GM23338 (cell line): ENCODE measurements at regions not wholly inside any gene's neighbourhood (a gene's known extent, or its start where the extent isn't known, plus 50 kb on each side); places are given as distances from the start of the nearest gene placed in this dataset.

Source experiments
- ATAC-seq: fragments of 200-7000 bp; cut with Tn5 transposase; 3 replicates; pipeline ENCODE4 v1.9.1; 2020
- DNase-seq: peaks from one replicate; pipeline ENCODE4 v3.0.0-alpha.2; 2015; ENCODE audit warnings: low spot score
- H2AFZ ChIP-seq: fragments of 200-600 bp; sonication (generic); 2 replicates; pipeline ENCODE4 v1.8.0; 2016; ENCODE audit warnings: antibody characterized with exemption, mild to moderate bottlenecking, moderate library complexity
- H3F3A ChIP-seq: fragments of 200-600 bp; sonication (generic); replicated peaks from 2 replicates; pipeline ENCODE4 v1.8.0; 2017; ENCODE audit warnings: antibody characterized with exemption, mixed run types, low read depth
- H3K27ac ChIP-seq: fragments of 200-600 bp; sonication (generic); 2 replicates; pipeline ENCODE4 v1.6.1; 2016; ENCODE audit warnings: low read depth
- H3K27me3 ChIP-seq: fragments of 200-600 bp; sonication (generic); 2 replicates; pipeline ENCODE4 v1.8.0; 2016; ENCODE audit warnings: mild to moderate bottlenecking, mixed run types, moderate library complexity; ENCODE audit not compliant: insufficient read depth
- H3K36me3 ChIP-seq: fragments of 200-600 bp; sonication (generic); 2 replicates; pipeline ENCODE4 v1.8.0; 2016; ENCODE audit warnings: mild to moderate bottlenecking; ENCODE audit not compliant: insufficient read depth
- H3K4me1 ChIP-seq: fragments of 200-600 bp; sonication (generic); 2 replicates; pipeline ENCODE4 v1.8.0; 2016; ENCODE audit warnings: mild to moderate bottlenecking, moderate library complexity; ENCODE audit not compliant: insufficient read depth
- H3K4me2 ChIP-seq: fragments of 200-600 bp; sonication (generic); 2 replicates; pipeline ENCODE4 v1.7.1; 2017; ENCODE audit warnings: mixed run types
- H3K4me3 ChIP-seq: fragments of 200-600 bp; sonication (generic); 2 replicates; pipeline ENCODE4 v1.6.1; 2016; ENCODE audit warnings: mixed run types
- H3K79me2 ChIP-seq: fragments of 200-600 bp; sonication (generic); replicated peaks from 2 replicates; pipeline ENCODE4 v1.8.0; 2017; ENCODE audit warnings: mild to moderate bottlenecking; ENCODE audit not compliant: insufficient read depth
- H3K9me2 ChIP-seq: fragments of 200-600 bp; sonication (generic); 2 replicates; pipeline ENCODE4 v1.8.0; 2017; ENCODE audit not compliant: insufficient read depth
- H4K20me1 ChIP-seq: fragments of 200-600 bp; sonication (generic); replicated peaks from 2 replicates; pipeline ENCODE4 v1.8.0; 2017; ENCODE audit warnings: mild to moderate bottlenecking; ENCODE audit not compliant: insufficient read depth
- H3K27ac Mint-ChIP-seq: 2 replicates; pipeline ENCODE4 v1.8.0; 2020; ENCODE audit warnings: inconsistent platforms, mild to moderate bottlenecking, moderate library complexity, mixed read lengths
- H3K27me3 Mint-ChIP-seq: 3 replicates; pipeline ENCODE4 v1.8.0; 2022; ENCODE audit warnings: low read depth, mild to moderate bottlenecking, moderate library complexity, mixed read lengths, inconsistent platforms; ENCODE audit not compliant: insufficient read depth, poor library complexity
- H3K36me3 Mint-ChIP-seq: 3 replicates; pipeline ENCODE4 v1.8.0; 2021; ENCODE audit warnings: low read depth, mild to moderate bottlenecking, inconsistent platforms, moderate library complexity, mixed read lengths
- H3K4me1 Mint-ChIP-seq: 3 replicates; pipeline ENCODE4 v1.8.0; 2020; ENCODE audit warnings: mild to moderate bottlenecking, inconsistent platforms, mixed read lengths
- H3K4me3 Mint-ChIP-seq: 3 replicates; pipeline ENCODE4 v1.8.0; 2021; ENCODE audit warnings: moderate library complexity, mild to moderate bottlenecking, inconsistent platforms, mixed read lengths
- H3K9me3 Mint-ChIP-seq: 3 replicates; pipeline ENCODE4 v1.8.0; 2020; ENCODE audit warnings: moderate library complexity, mild to moderate bottlenecking, inconsistent platforms, mixed read lengths
- CREB1 ChIP-seq: fragments of 250-450 bp; sonication (Bioruptor Pico); IDR thresholded peaks from 2 replicates; pipeline ENCODE4 v1.5.0; 2020; ENCODE audit warnings: low read depth, mild to moderate bottlenecking, moderate library complexity
- CTCF ChIP-seq, 2 experiments: fragments of 200-600 bp in 1 of 2; sonication (generic) in 1 of 2; conservative IDR thresholded peaks; 2 replicates each; pipeline versions ENCODE4 v1.5.1 to v1.6.1; 2016 to 2017; ENCODE audit warnings: antibody characterized with exemption in 2 of 2, low read depth in 2 of 2, mild to moderate bottlenecking in 2 of 2, moderate library complexity in 1 of 2
- ETS1 ChIP-seq: IDR thresholded peaks from 2 replicates; pipeline ENCODE4 v1.6.1; 2016; ENCODE audit warnings: antibody characterized with exemption
- EZH2 ChIP-seq: fragments of 200-600 bp; sonication (generic); IDR thresholded peaks from one replicate; pipeline ENCODE4 v1.8.0; 2017; ENCODE audit warnings: antibody characterized with exemption, mild to moderate bottlenecking, low read depth; ENCODE audit not compliant: unreplicated experiment
- EZH2phosphoT487 ChIP-seq: fragments of 200-600 bp; sonication (generic); IDR thresholded peaks from one replicate; pipeline ENCODE4 v1.8.1; 2018; ENCODE audit warnings: antibody characterized with exemption; ENCODE audit not compliant: unreplicated experiment
- JUNB ChIP-seq: IDR thresholded peaks from one replicate; pipeline ENCODE4 v1.6.1; 2016; ENCODE audit warnings: antibody characterized with exemption; ENCODE audit not compliant: unreplicated experiment
- NANOG ChIP-seq: IDR thresholded peaks from 2 replicates; pipeline ENCODE4 v1.6.1; 2016; ENCODE audit warnings: antibody characterized with exemption, borderline replicate concordance
- POLR2AphosphoS5 ChIP-seq: IDR thresholded peaks from 2 replicates; pipeline ENCODE4 v1.6.1; 2016; ENCODE audit warnings: antibody characterized with exemption, low read depth
- REST ChIP-seq: IDR thresholded peaks from one replicate; pipeline ENCODE4 v1.6.1; 2018; ENCODE audit warnings: antibody characterized with exemption; ENCODE audit not compliant: unreplicated experiment
- STAT1 ChIP-seq: IDR thresholded peaks from one replicate; pipeline ENCODE4 v1.6.1; 2016; ENCODE audit warnings: antibody characterized with exemption; ENCODE audit not compliant: unreplicated experiment
- ZNF114 ChIP-seq: fragments of 250-450 bp; sonication (Bioruptor Pico); IDR thresholded peaks from 2 replicates; pipeline ENCODE4 v1.5.0; 2020; ENCODE audit warnings: mild to moderate bottlenecking, moderate library complexity
- ZNF331 ChIP-seq: fragments of 250-450 bp; sonication (Bioruptor Pico); IDR thresholded peaks from 2 replicates; pipeline ENCODE4 v1.5.0; 2020; ENCODE audit warnings: low read depth, mild to moderate bottlenecking, moderate library complexity
- ZNF462 ChIP-seq: fragments of 250-450 bp; sonication (Bioruptor Pico); IDR thresholded peaks from 2 replicates; pipeline ENCODE4 v1.5.0; 2020; ENCODE audit warnings: mild to moderate bottlenecking, moderate library complexity

GRCh38 chr9:78144008-78144381 lies 91.9 kb upstream of the CEP78 start:
- H3K4me2 ChIP-seq, result no peak overlapping the region
- no peaks in the 10 kb centered on the region for H3K4me1 Mint-ChIP-seq
- no peaks in the 10 kb centered on the region for H3K27me3 Mint-ChIP-seq
- no peak for TF ChIP-seq POLR2AphosphoS5
- TF ChIP-seq JUNB, result no peak
- TF ChIP-seq CTCF (conservative IDR thresholded peaks at IDR 0.05; ENCODE audit: low read depth in 2 of 2), result no peak
- TF ChIP-seq ZNF114 (CRISPR knock-in tag), result no peak
- TF ChIP-seq ETS1, result no peak
- TF ChIP-seq ZNF462, result no peak
- no peak for TF ChIP-seq ZNF331
- no peak for TF ChIP-seq CREB1 (CRISPR knock-in tag)
- TF ChIP-seq REST, result no peak
- no peak for TF ChIP-seq NANOG
- TF ChIP-seq EZH2, result no peak
- TF ChIP-seq EZH2phosphoT487, result no peak
- TF ChIP-seq STAT1, result no peak
- no peaks in the 10 kb centered on the region for H3K27me3 ChIP-seq
- DNase-seq, result no peak
- no peak overlapping the region for H3K4me3 Mint-ChIP-seq
- no peak for ATAC-seq
- H3K36me3 Mint-ChIP-seq, result peaks cover 8% of the 10 kb centered on the region; the same call in 2 of the 3 replicates
- H2AFZ ChIP-seq, result no peak overlapping the region
- H3F3A ChIP-seq, result no peaks in the 10 kb centered on the region
- peaks cover 22% of the 10 kb centered on the region for H3K9me3 Mint-ChIP-seq
- no peaks in the 10 kb centered on the region for H3K4me1 ChIP-seq
- no peaks in the 10 kb centered on the region for H3K79me2 ChIP-seq
- no peak overlapping the region for H3K27ac ChIP-seq
- H3K9me2 ChIP-seq, result no peaks in the 10 kb centered on the region
- peaks cover 9% of the 10 kb centered on the region; the same call in 1 of the 2 replicates for H3K36me3 ChIP-seq
- H3K27ac Mint-ChIP-seq, result no peak overlapping the region
- no peaks in the 10 kb centered on the region for H4K20me1 ChIP-seq
- no peak overlapping the region for H3K4me3 ChIP-seq
